HepG2 (cell line): ENCODE measurements at regions not wholly inside any gene's neighbourhood (a gene's known extent, or its start where the extent isn't known, plus 50 kb on each side); places are given as distances from the start of the nearest gene placed in this dataset.

Experiments used
- ATAC-seq: fragments of 200-7000 bp; cut with Tn5 transposase; 3 replicates; pipeline ENCODE4 v1.9.1; 2020; ENCODE audit warnings: mild to moderate bottlenecking, moderate library complexity
- BruUV-seq: library from RNA; stranded (reverse); fragments of 400-500 nt; replicated peaks from 2 replicates; lab custom pipeline; 2021; lab: Mats Ljungman, UMichigan
- CTCF ChIA-PET: fragments of 300-600 bp; formaldehyde crosslinking; extraction: SDS; loops from one replicate; lab custom pipeline; 2021; ENCODE audit warnings: low total read pairs, inconsistent platforms, low intra/inter-chr PET ratio; lab: Yijun Ruan, JAX
- POLR2A ChIA-PET: fragments of 350-600 bp; sonication (Branson Sonifier 250); formaldehyde crosslinking; loops from one replicate; lab custom pipeline; 2020; ENCODE audit warnings: antibody characterized with exemption, inconsistent platforms; lab: Yijun Ruan, JAX
- DNase-seq: peaks from one replicate; pipeline ENCODE4 v3.0.0-alpha.2; 2015; ENCODE audit warnings: low spot score
- FAIRE-seq: peaks from 3 replicates; lab custom pipeline; 2011; peaks lifted over from hg19 to GRCh38; lab: Jason Lieb, UNC
- H2AFZ ChIP-seq: one replicate; pipeline ENCODE4 v1.6.1; 2011; ENCODE audit warnings: low read length, inconsistent platforms
- H3K27ac ChIP-seq: fragments of 300-600 bp; 3 replicates; pipeline ENCODE4 v1.8.0; 2011; ENCODE audit warnings: mixed run types, mild to moderate bottlenecking, mixed read lengths, low read length, inconsistent platforms; ENCODE audit not compliant: insufficient read depth; ENCODE audit errors: extremely low read length
- H3K27me3 ChIP-seq, 2 experiments: fragments of 200-600 bp in 1 of 2; 2 replicates in 1 of 2; 3 replicates in 1 of 2; pipeline versions ENCODE4 v1.6.0 to v1.8.0; 2011; ENCODE audit warnings: low read length in 2 of 2, mild to moderate bottlenecking in 2 of 2, moderate library complexity in 2 of 2, inconsistent platforms in 1 of 2; ENCODE audit not compliant: insufficient read depth in 2 of 2, control insufficient read depth in 1 of 2
- H3K36me3 ChIP-seq, 2 experiments: fragments of 200-600 bp in 1 of 2; replicated peaks in 1 of 2; 2 replicates in 1 of 2; 3 replicates in 1 of 2; pipeline versions ENCODE4 v1.5.1 to v1.8.0; 2011; ENCODE audit warnings: low read length in 2 of 2, inconsistent platforms in 1 of 2; ENCODE audit not compliant: insufficient read depth in 2 of 2, control insufficient read depth in 1 of 2
- H3K4me1 ChIP-seq: 2 replicates; pipeline ENCODE4 v1.5.1; 2012; ENCODE audit warnings: low read length, inconsistent platforms; ENCODE audit not compliant: insufficient read depth
- H3K4me2 ChIP-seq: 2 replicates; pipeline ENCODE4 v1.6.0; 2011; ENCODE audit warnings: low read depth, low read length, inconsistent platforms
- H3K4me3 ChIP-seq, 3 experiments: fragments of 200-600 bp in 1 of 3; sonication (generic), shearing (Covaris generic) in 1 of 3; replicated peaks in 1 of 3; 2 replicates each; pipeline ENCODE4 v1.5.1; 2011 to 2016; ENCODE audit warnings: low read length in 3 of 3, inconsistent platforms in 2 of 3, low read depth in 2 of 3, mild to moderate bottlenecking in 2 of 3, control low read depth in 1 of 3, mixed read lengths in 1 of 3; ENCODE audit not compliant: insufficient read depth in 1 of 3
- H3K79me2 ChIP-seq: one replicate; pipeline ENCODE4 v1.6.1; 2011; ENCODE audit warnings: low read length, inconsistent platforms; ENCODE audit not compliant: insufficient read depth
- H3K9ac ChIP-seq: 2 replicates; pipeline ENCODE4 v1.6.0; 2011; ENCODE audit warnings: mild to moderate bottlenecking, low read depth, low read length, inconsistent platforms; ENCODE audit not compliant: insufficient read depth
- H3K9me3 ChIP-seq: 2 replicates; pipeline ENCODE4 v1.5.1; 2012; ENCODE audit warnings: mild to moderate bottlenecking, low read length
- H4K20me1 ChIP-seq: 2 replicates; pipeline ENCODE4 v1.6.0; 2011; ENCODE audit warnings: inconsistent platforms, mild to moderate bottlenecking, low read length, moderate library complexity; ENCODE audit not compliant: insufficient read depth
- ATAD3A ChIP-seq: sonication (generic); formaldehyde crosslinking; IDR thresholded peaks from 2 replicates; pipeline ENCODE4 v1.4.0; 2020; ENCODE audit warnings: missing genetic modification reagents
- MTF1 ChIP-seq: sonication (generic); formaldehyde crosslinking; IDR thresholded peaks from 2 replicates; pipeline ENCODE4 v1.5.0; 2020; ENCODE audit warnings: missing genetic modification reagents
- NRL ChIP-seq: sonication (generic); formaldehyde crosslinking; IDR thresholded peaks from 2 replicates; pipeline ENCODE4 v1.5.0; 2020; ENCODE audit warnings: missing genetic modification reagents, mild to moderate bottlenecking, moderate library complexity, borderline replicate concordance
- POLR2AphosphoS5 ChIP-seq: IDR thresholded peaks from 2 replicates; pipeline ENCODE4 v1.6.1; 2012; ENCODE audit warnings: low read depth, low read length
- PPARG ChIP-seq: conservative IDR thresholded peaks from 2 replicates; pipeline ENCODE4 v1.6.1; 2016; ENCODE audit warnings: missing biosample characterization, missing genetic modification reagents
- RELA ChIP-seq: sonication (generic); formaldehyde crosslinking; IDR thresholded peaks from 2 replicates; pipeline ENCODE4 v1.4.0; 2020; ENCODE audit warnings: missing genetic modification reagents
- ZKSCAN5 ChIP-seq: sonication (generic); formaldehyde crosslinking; IDR thresholded peaks from 2 replicates; pipeline ENCODE4 v1.5.1; 2020; ENCODE audit warnings: mild to moderate bottlenecking, missing genetic modification reagents
- ZNF253 ChIP-seq: sonication (generic); formaldehyde crosslinking; IDR thresholded peaks from 2 replicates; pipeline ENCODE4 v1.8.0; 2022; ENCODE audit warnings: mild to moderate bottlenecking, missing genetic modification reagents, borderline replicate concordance
- ZNF256 ChIP-seq: sonication (generic); formaldehyde crosslinking; conservative IDR thresholded peaks from 2 replicates; pipeline ENCODE4 v1.4.0; 2020; ENCODE audit warnings: missing genetic modification reagents
- ZNF264 ChIP-seq: sonication (generic); formaldehyde crosslinking; IDR thresholded peaks from 2 replicates; pipeline ENCODE4 v1.4.0; 2020; ENCODE audit warnings: missing genetic modification reagents
- ZNF432 ChIP-seq: sonication (generic); formaldehyde crosslinking; IDR thresholded peaks from 2 replicates; pipeline ENCODE4 v1.5.0; 2020; ENCODE audit warnings: missing genetic modification reagents, mild to moderate bottlenecking, borderline replicate concordance
- ZNF570 ChIP-seq: sonication (generic); formaldehyde crosslinking; IDR thresholded peaks from 2 replicates; pipeline ENCODE4 v1.4.0; 2020; ENCODE audit warnings: mild to moderate bottlenecking, missing genetic modification reagents, borderline replicate concordance
- ZSCAN31 ChIP-seq: sonication (generic); formaldehyde crosslinking; IDR thresholded peaks from 2 replicates; pipeline ENCODE4 v1.5.0; 2020; ENCODE audit warnings: low read depth, mild to moderate bottlenecking, missing genetic modification reagents
- WGBS: methylation state at CpG from one replicate; pipeline ENCODE4 v1.1.6; 2017; ENCODE audit warnings: low lambda C conversion rate; 5-methylcytosine and 5-hydroxymethylcytosine counted together
- in situ Hi-C: cut with HindIII; loops from 2 replicates; pipeline ENCODE4 v1.10.0; 2017; ENCODE audit warnings: low pct_unique_long_range_greater_than_20kb; ENCODE audit not compliant: extremely low pct_ligation_motif_present
- intact Hi-C: fragments of 100-400 bp; cut with micrococcal nuclease; formaldehyde crosslinking; loops from one replicate; pipeline ENCODE4 v1.10.0; 2022; ENCODE audit not compliant: unreplicated experiment
- TF ChIP-seq, protein P1 (sequence below): sonication (generic); formaldehyde crosslinking; IDR thresholded peaks from 2 replicates; pipeline ENCODE4 v1.8.0; 2022; ENCODE audit warnings: mild to moderate bottlenecking, missing genetic modification reagents; ENCODE audit not compliant: insufficient replicate concordance
- TF ChIP-seq, protein P2 (sequence below): sonication (generic); formaldehyde crosslinking; IDR thresholded peaks from 2 replicates; pipeline ENCODE4 v1.8.1; 2023; ENCODE audit warnings: mild to moderate bottlenecking, missing genetic modification reagents, borderline replicate concordance
- TF ChIP-seq, protein P3 (sequence below): IDR thresholded peaks from 2 replicates; pipeline ENCODE4 v1.6.1; 2016
- TF ChIP-seq, protein P4 (sequence below): sonication (generic); formaldehyde crosslinking; IDR thresholded peaks from 2 replicates; pipeline ENCODE4 v1.4.0; 2020; ENCODE audit warnings: missing genetic modification reagents

DNA sequence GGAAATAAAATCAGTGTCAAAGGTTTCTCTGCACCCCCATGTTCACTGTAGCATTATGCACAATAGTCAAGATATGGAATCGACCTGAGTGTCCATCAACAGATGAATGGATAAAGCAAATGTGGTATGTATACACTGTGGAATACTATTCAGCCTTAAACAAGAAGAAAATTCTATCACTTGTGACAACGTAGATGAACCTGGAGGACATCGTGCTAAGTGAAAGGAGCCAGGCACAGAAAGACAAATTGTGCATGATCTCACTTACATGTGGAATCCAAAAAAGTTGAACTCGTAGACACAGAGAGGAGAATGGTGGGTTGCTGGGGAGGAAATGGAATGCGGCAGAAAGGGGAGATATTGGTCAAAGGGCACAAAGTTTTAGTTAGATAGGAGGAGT is 136.3 kb upstream of the ESR1 start:
- Histone ChIP-seq H3K79me2 (no peaks in the 10 kb centered on the region), H3K4me2 (no peak overlapping the region), H3K4me1 (peaks cover 41% of the 10 kb centered on the region), H3K4me3 (no peak overlapping the region), H2AFZ (no peak overlapping the region), H3K9me3 (peaks cover 4% of the 10 kb centered on the region; the same call in 1 of the 2 replicates), H3K36me3 (no peaks in the 10 kb centered on the region), H3K27me3 (no peaks in the 10 kb centered on the region), H3K9ac (no peak overlapping the region), H4K20me1 (no peaks in the 10 kb centered on the region), H3K27ac (no peak overlapping the region)
- ChIA-PET CTCF (no interaction called here), POLR2A (no interaction called here)
- TF ChIP-seq ZNF264 (CRISPR knock-in tag), result no peak
- no peak for TF ChIP-seq ZNF253
- TF ChIP-seq, protein P1, sequence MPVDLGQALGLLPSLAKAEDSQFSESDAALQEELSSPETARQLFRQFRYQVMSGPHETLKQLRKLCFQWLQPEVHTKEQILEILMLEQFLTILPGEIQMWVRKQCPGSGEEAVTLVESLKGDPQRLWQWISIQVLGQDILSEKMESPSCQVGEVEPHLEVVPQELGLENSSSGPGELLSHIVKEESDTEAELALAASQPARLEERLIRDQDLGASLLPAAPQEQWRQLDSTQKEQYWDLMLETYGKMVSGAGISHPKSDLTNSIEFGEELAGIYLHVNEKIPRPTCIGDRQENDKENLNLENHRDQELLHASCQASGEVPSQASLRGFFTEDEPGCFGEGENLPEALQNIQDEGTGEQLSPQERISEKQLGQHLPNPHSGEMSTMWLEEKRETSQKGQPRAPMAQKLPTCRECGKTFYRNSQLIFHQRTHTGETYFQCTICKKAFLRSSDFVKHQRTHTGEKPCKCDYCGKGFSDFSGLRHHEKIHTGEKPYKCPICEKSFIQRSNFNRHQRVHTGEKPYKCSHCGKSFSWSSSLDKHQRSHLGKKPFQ, result no peak
- TF ChIP-seq RELA, result no peak
- no peak for TF ChIP-seq NRL (CRISPR knock-in tag)
- TF ChIP-seq POLR2AphosphoS5, result no peak
- TF ChIP-seq ZNF570 (CRISPR knock-in tag), result no peak
- TF ChIP-seq ZNF256 (CRISPR knock-in tag), result no peak
- TF ChIP-seq ZKSCAN5, result no peak
- TF ChIP-seq ZSCAN31 (CRISPR knock-in tag), result no peak
- no peak for TF ChIP-seq ZNF432 (CRISPR knock-in tag)
- TF ChIP-seq, protein P2, sequence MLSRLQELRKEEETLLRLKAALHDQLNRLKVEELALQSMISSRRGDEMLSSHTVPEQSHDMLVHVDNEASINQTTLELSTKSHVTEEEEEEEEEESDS (CRISPR knock-in tag), result no peak
- TF ChIP-seq MTF1 (CRISPR knock-in tag), result no peak
- TF ChIP-seq, protein P3, sequence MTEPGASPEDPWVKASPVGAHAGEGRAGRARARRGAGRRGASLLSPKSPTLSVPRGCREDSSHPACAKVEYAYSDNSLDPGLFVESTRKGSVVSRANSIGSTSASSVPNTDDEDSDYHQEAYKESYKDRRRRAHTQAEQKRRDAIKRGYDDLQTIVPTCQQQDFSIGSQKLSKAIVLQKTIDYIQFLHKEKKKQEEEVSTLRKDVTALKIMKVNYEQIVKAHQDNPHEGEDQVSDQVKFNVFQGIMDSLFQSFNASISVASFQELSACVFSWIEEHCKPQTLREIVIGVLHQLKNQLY (CRISPR knock-in tag), result no peak
- TF ChIP-seq, protein P4, sequence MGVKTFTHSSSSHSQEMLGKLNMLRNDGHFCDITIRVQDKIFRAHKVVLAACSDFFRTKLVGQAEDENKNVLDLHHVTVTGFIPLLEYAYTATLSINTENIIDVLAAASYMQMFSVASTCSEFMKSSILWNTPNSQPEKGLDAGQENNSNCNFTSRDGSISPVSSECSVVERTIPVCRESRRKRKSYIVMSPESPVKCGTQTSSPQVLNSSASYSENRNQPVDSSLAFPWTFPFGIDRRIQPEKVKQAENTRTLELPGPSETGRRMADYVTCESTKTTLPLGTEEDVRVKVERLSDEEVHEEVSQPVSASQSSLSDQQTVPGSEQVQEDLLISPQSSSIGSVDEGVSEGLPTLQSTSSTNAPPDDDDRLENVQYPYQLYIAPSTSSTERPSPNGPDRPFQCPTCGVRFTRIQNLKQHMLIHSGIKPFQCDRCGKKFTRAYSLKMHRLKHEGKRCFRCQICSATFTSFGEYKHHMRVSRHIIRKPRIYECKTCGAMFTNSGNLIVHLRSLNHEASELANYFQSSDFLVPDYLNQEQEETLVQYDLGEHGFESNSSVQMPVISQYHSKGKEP, result no peak
- no peak for TF ChIP-seq PPARG (CRISPR knock-in tag)
- TF ChIP-seq ATAD3A (CRISPR knock-in tag), result no peak
- no TSS peak for BruUV-seq
- intact Hi-C loops (no loop called here), in situ Hi-C loops (no loop called here)
- DNase-seq, result no peak
- 87% methylated on average over 5 of the region's 5 CpGs for WGBS
- no peak for ATAC-seq
- no peak for FAIRE-seq
